ENCODE measurements at regions not wholly inside any gene's neighbourhood (a gene's known extent, or its start where the extent isn't known, plus 50 kb on each side); places are given as distances from the start of the nearest gene placed in this dataset.
"Not testable (repeated sequence)": the region's sequence is repeated elsewhere in the genome, so short reads cannot be mapped to it uniquely, and the experiment has no call there.

GRCh38 chr15:24856397-24857390 lies 98.1 kb upstream of the SNRPN start:
- no peak for DNase-seq

- no peak for DNase-seq
These were observed 97.0 kb upstream of the SNRPN start for GRCh38 chr15:24857763-24858162.

GRCh38 chr15:24858183-24858582 lies 96.6 kb upstream of the SNRPN start:
- DNase-seq: not testable (repeated sequence)

GRCh38 chr15:24858737-24859601 lies 95.8 kb upstream of the SNRPN start:
- no peak for DNase-seq

- no peak for DNase-seq
These were observed 93.6 kb upstream of the SNRPN start for GRCh38 chr15:24861014-24861690.

GRCh38 chr15:24862726-24863521 lies 91.9 kb upstream of the SNRPN start:
- no peak for DNase-seq

GRCh38 chr15:24865303-24865702 lies 89.5 kb upstream of the SNRPN start:
- DNase-seq: no peak

- DNase-seq: no peak
These were observed 77.6 kb upstream of the SNRPN start for GRCh38 chr15:24877174-24877573.

GRCh38 chr15:24878153-24878552 lies 76.6 kb upstream of the SNRPN start:
- no peak for DNase-seq

GRCh38 chr15:24879492-24879891 lies 75.3 kb upstream of the SNRPN start:
- DNase-seq: no peak

- no peak for DNase-seq
These were observed 74.1 kb upstream of the SNRPN start for GRCh38 chr15:24880663-24881062.

GRCh38 chr15:24886538-24886937 lies 68.2 kb upstream of the SNRPN start:
- no peak for DNase-seq

- no peak for DNase-seq
These were observed 56.0 kb upstream of the SNRPN start for GRCh38 chr15:24898715-24899272.

- DNase-seq: no peak
These were observed 55.4 kb upstream of the SNRPN start for GRCh38 chr15:24899367-24899766.

- no peak for DNase-seq
These were observed 55.0 kb upstream of the SNRPN start for GRCh38 chr15:24899795-24900194.

- DNase-seq: no peak
These were observed 53.4 kb upstream of the SNRPN start for GRCh38 chr15:24901409-24901808.
